ENCODE measurements at regions not wholly inside any gene's neighbourhood (a gene's known extent, or its start where the extent isn't known, plus 50 kb on each side); places are given as distances from the start of the nearest gene placed in this dataset.
"Not testable (repeated sequence)": the region's sequence is repeated elsewhere in the genome, so short reads cannot be mapped to it uniquely, and the experiment has no call there.

- POLR2A ChIA-PET = no interaction called here
- intact Hi-C loops (cut with micrococcal nuclease) = no loop called here
- H3K27ac Mint-ChIP-seq = no peak overlapping the region
- H3K27me3 Mint-ChIP-seq = no peaks in the 10 kb centered on the region
- H3K4me1 Mint-ChIP-seq (ENCODE audit: low read depth) = no peaks in the 10 kb centered on the region
- H3K4me3 Mint-ChIP-seq = no peak overlapping the region
- no peaks in the 10 kb centered on the region for H3K9me3 Mint-ChIP-seq
- no peak for DNase-seq
- no peaks in the 10 kb centered on the region for H3K36me3 Mint-ChIP-seq
- CTCF ChIA-PET = no interaction called here
Observed at GRCh38 chr18:22709288-22710060, 223.7 kb upstream of the RBBP8 start.

- no peak for DNase-seq
- CTCF ChIA-PET = no interaction called here
- Mint-ChIP-seq H3K4me1 (ENCODE audit: low read depth) (no peaks in the 10 kb centered on the region), H3K27me3 (no peaks in the 10 kb centered on the region), H3K9me3 (no peaks in the 10 kb centered on the region), H3K36me3 (no peaks in the 10 kb centered on the region), H3K4me3 (no peak overlapping the region), H3K27ac (no peak overlapping the region)
- POLR2A ChIA-PET = no interaction called here
- intact Hi-C loops (cut with micrococcal nuclease) = no loop called here
Observed at GRCh38 chr18:22710673-22711191, 222.4 kb upstream of the RBBP8 start.

- no peaks in the 10 kb centered on the region for H3K9me3 Mint-ChIP-seq
- no peaks in the 10 kb centered on the region for H3K4me1 Mint-ChIP-seq (ENCODE audit: low read depth)
- no peak overlapping the region for H3K4me3 Mint-ChIP-seq
- POLR2A ChIA-PET = no interaction called here
- H3K36me3 Mint-ChIP-seq = no peaks in the 10 kb centered on the region
- CTCF ChIA-PET = no interaction called here
- DNase-seq = no peak
- no peak overlapping the region for H3K27ac Mint-ChIP-seq
- no peaks in the 10 kb centered on the region for H3K27me3 Mint-ChIP-seq
- intact Hi-C loops (cut with micrococcal nuclease) = no loop called here
Observed at GRCh38 chr18:22711192-22711685, 221.9 kb upstream of the RBBP8 start.

- no peak overlapping the region for H3K4me3 Mint-ChIP-seq
- POLR2A ChIA-PET = no interaction called here
- no peaks in the 10 kb centered on the region for H3K4me1 Mint-ChIP-seq (ENCODE audit: low read depth)
- H3K27me3 Mint-ChIP-seq = no peaks in the 10 kb centered on the region
- H3K27ac Mint-ChIP-seq = no peak overlapping the region
- intact Hi-C loops (cut with micrococcal nuclease) = no loop called here
- CTCF ChIA-PET = interaction anchor here (0.6 kb wide), 1 partner anchor 9 kb away, joined by 3 read pairs; no protein-coding TSS in a partner anchor
- no peaks in the 10 kb centered on the region for H3K36me3 Mint-ChIP-seq
- DNase-seq = no peak
- H3K9me3 Mint-ChIP-seq = no peaks in the 10 kb centered on the region
Observed at GRCh38 chr18:22713511-22713910, 219.6 kb upstream of the RBBP8 start.

GRCh38 chr18:22717536-22717935 lies 215.6 kb upstream of the RBBP8 start:
- DNase-seq; H3K36me3 Mint-ChIP-seq; CTCF ChIA-PET; H3K27ac Mint-ChIP-seq; H3K9me3 Mint-ChIP-seq; intact Hi-C loops (cut with micrococcal nuclease); H3K4me3 Mint-ChIP-seq; POLR2A ChIA-PET; H3K27me3 Mint-ChIP-seq; H3K4me1 Mint-ChIP-seq (ENCODE audit: low read depth): not testable (repeated sequence)

GRCh38 chr18:22723221-22723620 lies 209.9 kb upstream of the RBBP8 start:
- Mint-ChIP-seq H3K27me3 (no peaks in the 10 kb centered on the region), H3K36me3 (no peaks in the 10 kb centered on the region), H3K4me3 (no peak overlapping the region), H3K9me3 (no peaks in the 10 kb centered on the region), H3K4me1 (ENCODE audit: low read depth) (no peaks in the 10 kb centered on the region), H3K27ac (no peak overlapping the region)
- intact Hi-C loops (cut with micrococcal nuclease) = no loop called here
- ChIA-PET CTCF (no interaction called here), POLR2A (no interaction called here)
- DNase-seq = no peak

- H3K4me3 Mint-ChIP-seq = no peak overlapping the region
- H3K9me3 Mint-ChIP-seq = no peaks in the 10 kb centered on the region
- peaks cover 1% of the 10 kb centered on the region for H3K27me3 Mint-ChIP-seq
- ChIA-PET POLR2A (no interaction called here), CTCF (no interaction called here)
- DNase-seq = no peak
- H3K36me3 Mint-ChIP-seq = no peaks in the 10 kb centered on the region
- intact Hi-C loops (cut with micrococcal nuclease) = no loop called here
- H3K27ac Mint-ChIP-seq = no peak overlapping the region
- no peaks in the 10 kb centered on the region for H3K4me1 Mint-ChIP-seq (ENCODE audit: low read depth)
Observed at GRCh38 chr18:22723773-22724172, 209.4 kb upstream of the RBBP8 start.

GRCh38 chr18:22726469-22726868 lies 206.7 kb upstream of the RBBP8 start:
- DNase-seq = no peak
- Mint-ChIP-seq H3K36me3 (no peaks in the 10 kb centered on the region), H3K27ac (no peak overlapping the region), H3K27me3 (peaks cover 1% of the 10 kb centered on the region), H3K4me3 (no peak overlapping the region), H3K9me3 (no peaks in the 10 kb centered on the region), H3K4me1 (ENCODE audit: low read depth) (no peaks in the 10 kb centered on the region)
- POLR2A ChIA-PET = no interaction called here
- CTCF ChIA-PET = interaction anchor here (0.6 kb wide), 1 partner anchor 69 kb away, joined by 3 read pairs; no protein-coding TSS in a partner anchor
- intact Hi-C loops (cut with micrococcal nuclease) = no loop called here

GRCh38 chr18:22728016-22728415 lies 205.1 kb upstream of the RBBP8 start:
- intact Hi-C loops (cut with micrococcal nuclease) = no loop called here
- H3K9me3 Mint-ChIP-seq = no peaks in the 10 kb centered on the region
- no peaks in the 10 kb centered on the region for H3K4me1 Mint-ChIP-seq (ENCODE audit: low read depth)
- ChIA-PET POLR2A (no interaction called here), CTCF (no interaction called here)
- no peak overlapping the region for H3K4me3 Mint-ChIP-seq
- H3K36me3 Mint-ChIP-seq = no peaks in the 10 kb centered on the region
- no peak overlapping the region for H3K27ac Mint-ChIP-seq
- peaks cover 1% of the 10 kb centered on the region for H3K27me3 Mint-ChIP-seq
- no peak for DNase-seq

GRCh38 chr18:22728481-22729105 lies 204.5 kb upstream of the RBBP8 start:
- H3K27ac Mint-ChIP-seq = no peak overlapping the region
- H3K4me3 Mint-ChIP-seq = no peak overlapping the region
- H3K9me3 Mint-ChIP-seq = no peaks in the 10 kb centered on the region
- H3K27me3 Mint-ChIP-seq = peaks cover 1% of the 10 kb centered on the region
- no peaks in the 10 kb centered on the region for H3K36me3 Mint-ChIP-seq
- DNase-seq = no peak
- ChIA-PET CTCF (no interaction called here), POLR2A (no interaction called here)
- intact Hi-C loops (cut with micrococcal nuclease) = no loop called here
- no peaks in the 10 kb centered on the region for H3K4me1 Mint-ChIP-seq (ENCODE audit: low read depth)

- no peak for DNase-seq
- Mint-ChIP-seq H3K4me3 (no peak overlapping the region), H3K27me3 (peaks cover 1% of the 10 kb centered on the region), H3K9me3 (no peaks in the 10 kb centered on the region), H3K27ac (no peak overlapping the region), H3K4me1 (ENCODE audit: low read depth) (no peaks in the 10 kb centered on the region), H3K36me3 (no peaks in the 10 kb centered on the region)
- CTCF ChIA-PET = no interaction called here
- POLR2A ChIA-PET = no interaction called here
- intact Hi-C loops (cut with micrococcal nuclease) = no loop called here
Observed at GRCh38 chr18:22731398-22731797, 201.7 kb upstream of the RBBP8 start.

GRCh38 chr18:22734105-22734661 lies 198.9 kb upstream of the RBBP8 start:
- POLR2A ChIA-PET = no interaction called here
- Mint-ChIP-seq H3K27me3 (no peaks in the 10 kb centered on the region), H3K4me3 (no peak overlapping the region), H3K27ac (no peak overlapping the region), H3K9me3 (no peaks in the 10 kb centered on the region), H3K4me1 (ENCODE audit: low read depth) (peaks cover under 1% of the 10 kb centered on the region), H3K36me3 (no peaks in the 10 kb centered on the region)
- intact Hi-C loops (cut with micrococcal nuclease) = no loop called here
- CTCF ChIA-PET = no interaction called here
- no peak for DNase-seq
